Right lobe of liver (tissue), 6 donors: ENCODE measurements at regions not wholly inside any gene's neighbourhood (a gene's known extent, or its start where the extent isn't known, plus 50 kb on each side); places are given as distances from the start of the nearest gene placed in this dataset.

Experiments
- ATAC-seq, 4 donors: fragments of 200-7000 bp; cut with Tn5 transposase; one replicate each; pipeline ENCODE4 v1.9.1; 2020; ENCODE audit warnings: mild to moderate bottlenecking in 4 of 4, moderate library complexity in 4 of 4
- DNase-seq, 3 donors: peaks; one replicate each; pipeline ENCODE4 v3.0.0-alpha.2; 2020
- H3K27ac ChIP-seq, 3 donors: fragments of 200-600 bp; one replicate each; pipeline ENCODE4 v1.8.0; 2022
- H3K27me3 ChIP-seq, 2 donors: fragments of 200-600 bp; one replicate each; pipeline ENCODE4 v1.8.0; 2022
- H3K36me3 ChIP-seq, 4 donors: fragments of 200-600 bp; sonication (generic) in 1 of 4; one replicate each; pipeline versions ENCODE4 v1.5.1 to v1.8.0; 2017 to 2022; ENCODE audit warnings: control low read depth in 1 of 4
- H3K4me1 ChIP-seq, 4 donors: fragments of 200-600 bp; sonication (generic) in 1 of 4; one replicate each; pipeline versions ENCODE4 v1.5.1 to v1.8.0; 2017 to 2022; ENCODE audit warnings: control low read depth in 1 of 4
- H3K4me3 ChIP-seq, 3 donors: fragments of 200-600 bp; one replicate each; pipeline ENCODE4 v1.8.0; 2022
- H3K9me3 ChIP-seq, 4 donors: fragments of 200-600 bp; sonication (generic) in 1 of 4; one replicate each; pipeline versions ENCODE4 v1.5.1 to v1.8.0; 2017 to 2022; ENCODE audit warnings: control low read depth in 1 of 4
- CTCF ChIP-seq, 4 donors: fragments of 200-600 bp in 3 of 4; fragments of 450-650 bp in 1 of 4; IDR thresholded peaks; one replicate each; pipeline versions ENCODE4 v1.5.1 to v1.8.0; 2016 to 2022; ENCODE audit warnings: antibody characterized with exemption in 4 of 4, mild to moderate bottlenecking in 2 of 4
- POLR2A ChIP-seq: fragments of 450-650 bp; IDR thresholded peaks from one replicate; pipeline ENCODE4 v1.6.1; 2017; ENCODE audit warnings: antibody characterized with exemption, mild to moderate bottlenecking
- WGBS: methylation state at CpG from one replicate; pipeline ENCODE4 v1.1.6; 2018; ENCODE audit warnings: low coverage, low lambda C conversion rate; ENCODE audit not compliant: insufficient coverage; ENCODE audit errors: missing lambda C conversion rate; 5-methylcytosine and 5-hydroxymethylcytosine counted together
- intact Hi-C, 2 donors: fragments of 100-400 bp; cut with DNase I; formaldehyde crosslinking; loops; one replicate each; pipeline versions ENCODE4 v1.11.2 to v1.14.1; 2022
- donor health status: DM: no; HTN: yes; CAD: no.
- donor health status: DM: no; HTN: no; CAD: no.
- donor health status: DM: no; HTN: no; CAD: no.
- donor health status: DM: no; HTN: yes; CAD: no.
- donor health status: DM: no; HTN: yes; CAD: no.

GRCh38 chr18:78788161-78788560 lies 191.5 kb upstream of the SALL3 start:
- Histone ChIP-seq H3K4me1 (no peaks in the 10 kb centered on the region), H3K4me3 (no peak overlapping the region), H3K9me3 (no peaks in the 10 kb centered on the region), H3K36me3 (no peaks in the 10 kb centered on the region), H3K27ac (no peak overlapping the region), H3K27me3 (no peaks in the 10 kb centered on the region)
- intact Hi-C loops = no loop called here
- ATAC-seq = no peak
- DNase-seq = no peak
- WGBS = 51% methylated on average over 8 of the region's 14 CpGs
- TF ChIP-seq POLR2A = no peak
- TF ChIP-seq CTCF (IDR thresholded peaks at IDR 0.05) = no peak

- no peak for DNase-seq
- Histone ChIP-seq H3K36me3 (no peaks in the 10 kb centered on the region), H3K27ac (no peak overlapping the region), H3K9me3 (no peaks in the 10 kb centered on the region), H3K4me1 (no peaks in the 10 kb centered on the region), H3K4me3 (no peak overlapping the region), H3K27me3 (no peaks in the 10 kb centered on the region)
- intact Hi-C loops = no loop called here
- TF ChIP-seq POLR2A (no peak), CTCF (IDR thresholded peaks at IDR 0.05) (no peak)
- 97% methylated on average over 4 of the region's 11 CpGs for WGBS
- ATAC-seq = no peak
Measured at GRCh38 chr18:78789850-78790249, 189.8 kb upstream of the SALL3 start.

GRCh38 chr18:78790511-78790910 lies 189.1 kb upstream of the SALL3 start:
- intact Hi-C loops = no loop called here
- WGBS = no CpG with 5 or more reads among the region's 6 CpGs

GRCh38 chr18:78790960-78791359 lies 188.7 kb upstream of the SALL3 start:
- no peaks in the 10 kb centered on the region for H3K27me3 ChIP-seq
- H3K36me3 ChIP-seq = no peaks in the 10 kb centered on the region
- no peak overlapping the region for H3K27ac ChIP-seq
- ATAC-seq (no peak), DNase-seq (no peak)
- H3K4me3 ChIP-seq = no peak overlapping the region
- intact Hi-C loops = no loop called here
- H3K4me1 ChIP-seq = no peaks in the 10 kb centered on the region
- TF ChIP-seq POLR2A (no peak), CTCF (IDR thresholded peaks at IDR 0.05) (no peak)
- H3K9me3 ChIP-seq = no peaks in the 10 kb centered on the region
- 66% methylated on average over 3 of the region's 11 CpGs for WGBS

More at GRCh38 chr18:78790511-78790910, 189.1 kb upstream of the SALL3 start:
- DNase-seq (no peak), ATAC-seq (no peak)
- H3K9me3 ChIP-seq = no peaks in the 10 kb centered on the region
- no peak overlapping the region for H3K27ac ChIP-seq
- TF ChIP-seq POLR2A = no peak
- TF ChIP-seq CTCF (IDR thresholded peaks at IDR 0.05) = no peak
- no peaks in the 10 kb centered on the region for H3K36me3 ChIP-seq
- no peaks in the 10 kb centered on the region for H3K4me1 ChIP-seq
- no peaks in the 10 kb centered on the region for H3K27me3 ChIP-seq
- no peak overlapping the region for H3K4me3 ChIP-seq

- intact Hi-C loops = no loop called here
- no peaks in the 10 kb centered on the region for H3K9me3 ChIP-seq
- ATAC-seq (no peak), DNase-seq (no peak)
- no peaks in the 10 kb centered on the region for H3K36me3 ChIP-seq
- WGBS = 20% methylated on average over 1 of the region's 9 CpGs
- no peak overlapping the region for H3K27ac ChIP-seq
- TF ChIP-seq CTCF (IDR thresholded peaks at IDR 0.05) = no peak
- TF ChIP-seq POLR2A = no peak
- H3K4me3 ChIP-seq = no peak overlapping the region
- no peaks in the 10 kb centered on the region for H3K27me3 ChIP-seq
- no peaks in the 10 kb centered on the region for H3K4me1 ChIP-seq
Measured at GRCh38 chr18:78792094-78792493, 187.5 kb upstream of the SALL3 start.
